IPS-NIHi7 (cell line): ENCODE measurements at regions not wholly inside any gene's neighbourhood (a gene's known extent, or its start where the extent isn't known, plus 50 kb on each side); places are given as distances from the start of the nearest gene placed in this dataset.

ENCODE experiments used
- DNase-seq: peaks from one replicate; pipeline ENCODE4 v3.0.0; 2012; ENCODE audit warnings: mixed read lengths; ENCODE audit errors: extremely low spot score

- no peak for DNase-seq
Measured at GRCh38 chr5:126208691-126209090, 214.5 kb upstream of the GRAMD2B start.

- DNase-seq, result no peak
Measured at GRCh38 chr5:126210955-126211354, 212.3 kb upstream of the GRAMD2B start.

- DNase-seq, result no peak
Measured at GRCh38 chr5:126219616-126220015, 203.6 kb upstream of the GRAMD2B start.

- no peak for DNase-seq
Measured at GRCh38 chr5:126220725-126221124, 202.5 kb upstream of the GRAMD2B start.

GRCh38 chr5:126228934-126229333, 194.3 kb upstream of the GRAMD2B start:
- no peak for DNase-seq

- DNase-seq, result no peak
Measured at GRCh38 chr5:126233256-126233655, 190.0 kb upstream of the GRAMD2B start.

- DNase-seq, result peak; percentile 61
Measured at GRCh38 chr5:126234563-126235195, 188.5 kb upstream of the GRAMD2B start.

GRCh38 chr5:126235628-126236027, 187.6 kb upstream of the GRAMD2B start:
- DNase-seq, result no peak

GRCh38 chr5:126236994-126237393, 186.2 kb upstream of the GRAMD2B start:
- no peak for DNase-seq

- DNase-seq, result no peak
Measured at GRCh38 chr5:126248611-126249010, 174.6 kb upstream of the GRAMD2B start.

GRCh38 chr5:126251024-126251423, 172.2 kb upstream of the GRAMD2B start:
- DNase-seq, result no peak

GRCh38 chr5:126253406-126253805, 169.8 kb upstream of the GRAMD2B start:
- no peak for DNase-seq

GRCh38 chr5:126263591-126264184, 159.5 kb upstream of the GRAMD2B start:
- no peak for DNase-seq

GRCh38 chr5:126265917-126266316, 157.3 kb upstream of the GRAMD2B start:
- DNase-seq, result no peak

- no peak for DNase-seq
Measured at GRCh38 chr5:126267438-126267837, 155.8 kb upstream of the GRAMD2B start.

- no peak for DNase-seq
Measured at GRCh38 chr5:126268697-126269315, 154.4 kb upstream of the GRAMD2B start.

GRCh38 chr5:126269511-126269910, 153.7 kb upstream of the GRAMD2B start:
- no peak for DNase-seq

- no peak for DNase-seq
Measured at GRCh38 chr5:126271141-126271540, 152.1 kb upstream of the GRAMD2B start.

- no peak for DNase-seq
Measured at GRCh38 chr5:126274076-126274762, 149.0 kb upstream of the GRAMD2B start.

- DNase-seq, result no peak
Measured at GRCh38 chr5:126274763-126275125, 148.5 kb upstream of the GRAMD2B start.

- no peak for DNase-seq
Measured at GRCh38 chr5:126277762-126278161, 145.4 kb upstream of the GRAMD2B start.

- no peak for DNase-seq
Measured at GRCh38 chr5:126280343-126280742, 142.9 kb upstream of the GRAMD2B start.

GRCh38 chr5:126280846-126281245, 142.4 kb upstream of the GRAMD2B start:
- DNase-seq, result no peak
